ENCODE measurements at regions not wholly inside any gene's neighbourhood (a gene's known extent, or its start where the extent isn't known, plus 50 kb on each side); places are given as distances from the start of the nearest gene placed in this dataset.

DNA sequence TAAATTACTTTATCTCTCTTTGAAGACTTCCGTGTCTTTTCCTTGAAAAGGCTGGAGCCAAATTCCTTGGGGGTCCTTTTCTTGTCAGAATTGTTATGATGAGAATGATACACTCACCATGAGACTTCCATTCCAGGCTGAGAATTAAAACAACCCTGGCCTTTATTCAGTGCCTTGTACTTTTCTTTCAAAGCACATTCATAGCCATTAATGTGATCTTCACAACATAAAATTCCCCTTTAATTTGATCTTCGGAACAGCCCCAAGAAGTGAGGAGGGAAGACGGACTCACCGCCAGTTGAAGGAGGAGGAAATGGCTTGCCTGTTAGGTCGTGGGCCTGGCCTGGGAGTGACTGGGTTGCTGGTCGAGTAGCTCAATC, 127.3 kb downstream of the DDX1 start:
- H3K36me3 Mint-ChIP-seq: no peaks in the 10 kb centered on the region
- CTCF ChIA-PET: interaction anchor here (0.9 kb wide), 1 partner anchor 29 kb away, joined by 3 read pairs; no protein-coding TSS in a partner anchor

DNA sequence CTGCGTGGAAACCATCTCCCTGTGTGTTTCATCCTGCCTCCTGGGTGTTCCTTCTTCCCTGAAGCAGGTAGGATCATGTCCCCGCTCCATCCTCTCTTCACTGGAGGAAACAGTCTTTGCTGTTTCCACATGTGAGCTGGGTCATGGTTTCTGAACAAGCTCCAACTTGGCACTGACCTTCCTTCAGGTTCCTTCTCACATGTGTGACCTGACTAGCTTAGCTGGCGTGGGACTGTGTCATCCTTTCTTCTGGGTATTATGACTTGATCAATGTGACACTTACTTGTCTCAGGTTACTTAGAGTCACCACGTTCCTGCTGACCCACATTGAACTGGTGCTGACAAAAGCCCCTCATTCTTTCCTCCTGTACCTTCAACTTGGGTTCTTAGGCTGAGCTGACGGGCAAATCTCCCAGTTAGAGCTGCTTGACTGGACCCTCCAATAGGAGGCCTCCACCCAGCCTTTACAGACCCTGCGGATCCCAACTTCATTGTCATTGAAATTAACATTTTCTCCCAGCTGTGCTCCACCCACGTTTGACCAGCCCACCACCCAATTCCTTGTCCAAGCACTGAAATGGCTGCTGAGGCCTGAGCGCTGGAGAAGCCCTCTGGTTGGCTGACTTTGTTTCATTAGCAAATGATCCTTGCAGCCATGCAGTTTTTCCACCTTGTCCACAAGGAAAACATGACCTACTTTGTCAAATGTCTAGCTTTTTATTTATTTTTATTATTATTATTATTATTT, 128.1 kb downstream of the DDX1 start:
- no peak overlapping the region for H3K27ac Mint-ChIP-seq
- ChIA-PET CTCF (interaction anchor here (0.9 kb wide), 1 partner anchor 28 kb away, joined by 3 read pairs; no protein-coding TSS in a partner anchor), POLR2A (no interaction called here)
- DNase-seq (ENCODE audit: low spot score) (no peak), ATAC-seq (no peak)
- no peaks in the 10 kb centered on the region for H3K36me3 Mint-ChIP-seq
- H3K27me3 Mint-ChIP-seq (ENCODE audit: low read depth): no peaks in the 10 kb centered on the region
- H3K4me3 Mint-ChIP-seq: no peak overlapping the region
- H3K9me3 Mint-ChIP-seq: peaks cover 6% of the 10 kb centered on the region; the same call in 1 of the 2 replicates
- peaks cover 5% of the 10 kb centered on the region for H3K4me1 Mint-ChIP-seq
- TF ChIP-seq USF1 (CRISPR knock-in tag; IDR thresholded peaks at IDR 0.05) (no peak), FOXP1 (CRISPR knock-in tag; IDR thresholded peaks at IDR 0.05; ENCODE audit: borderline replicate concordance) (no peak), ZNF671 (CRISPR knock-in tag; IDR thresholded peaks at IDR 0.05) (no peak)
- TF ChIP-seq, protein P1, sequence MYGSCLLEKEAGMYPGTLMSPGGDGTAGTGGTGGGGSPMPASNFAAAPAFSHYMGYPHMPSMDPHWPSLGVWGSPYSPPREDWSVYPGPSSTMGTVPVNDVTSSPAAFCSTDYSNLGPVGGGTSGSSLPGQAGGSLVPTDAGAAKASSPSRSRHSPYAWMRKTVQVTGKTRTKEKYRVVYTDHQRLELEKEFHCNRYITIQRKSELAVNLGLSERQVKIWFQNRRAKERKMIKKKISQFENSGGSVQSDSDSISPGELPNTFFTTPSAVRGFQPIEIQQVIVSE (CRISPR knock-in tag; IDR thresholded peaks at IDR 0.05; ENCODE audit: borderline replicate concordance): no peak
- TF ChIP-seq, protein P2, sequence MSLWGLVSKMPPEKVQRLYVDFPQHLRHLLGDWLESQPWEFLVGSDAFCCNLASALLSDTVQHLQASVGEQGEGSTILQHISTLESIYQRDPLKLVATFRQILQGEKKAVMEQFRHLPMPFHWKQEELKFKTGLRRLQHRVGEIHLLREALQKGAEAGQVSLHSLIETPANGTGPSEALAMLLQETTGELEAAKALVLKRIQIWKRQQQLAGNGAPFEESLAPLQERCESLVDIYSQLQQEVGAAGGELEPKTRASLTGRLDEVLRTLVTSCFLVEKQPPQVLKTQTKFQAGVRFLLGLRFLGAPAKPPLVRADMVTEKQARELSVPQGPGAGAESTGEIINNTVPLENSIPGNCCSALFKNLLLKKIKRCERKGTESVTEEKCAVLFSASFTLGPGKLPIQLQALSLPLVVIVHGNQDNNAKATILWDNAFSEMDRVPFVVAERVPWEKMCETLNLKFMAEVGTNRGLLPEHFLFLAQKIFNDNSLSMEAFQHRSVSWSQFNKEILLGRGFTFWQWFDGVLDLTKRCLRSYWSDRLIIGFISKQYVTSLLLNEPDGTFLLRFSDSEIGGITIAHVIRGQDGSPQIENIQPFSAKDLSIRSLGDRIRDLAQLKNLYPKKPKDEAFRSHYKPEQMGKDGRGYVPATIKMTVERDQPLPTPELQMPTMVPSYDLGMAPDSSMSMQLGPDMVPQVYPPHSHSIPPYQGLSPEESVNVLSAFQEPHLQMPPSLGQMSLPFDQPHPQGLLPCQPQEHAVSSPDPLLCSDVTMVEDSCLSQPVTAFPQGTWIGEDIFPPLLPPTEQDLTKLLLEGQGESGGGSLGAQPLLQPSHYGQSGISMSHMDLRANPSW (CRISPR knock-in tag; conservative IDR thresholded peaks at IDR 0.05; ENCODE audit: low read depth): no peak

More for the DNA sequence above, 127.3 kb downstream of the DDX1 start:
- Mint-ChIP-seq H3K27me3 (ENCODE audit: low read depth) (no peaks in the 10 kb centered on the region), H3K27ac (no peak overlapping the region), H3K9me3 (peaks cover 6% of the 10 kb centered on the region; the same call in 1 of the 2 replicates), H3K4me1 (peaks cover 5% of the 10 kb centered on the region), H3K4me3 (no peak overlapping the region)
- DNase-seq (ENCODE audit: low spot score): no peak
- no peak for ATAC-seq
- POLR2A ChIA-PET: no interaction called here
- TF ChIP-seq, protein P3, sequence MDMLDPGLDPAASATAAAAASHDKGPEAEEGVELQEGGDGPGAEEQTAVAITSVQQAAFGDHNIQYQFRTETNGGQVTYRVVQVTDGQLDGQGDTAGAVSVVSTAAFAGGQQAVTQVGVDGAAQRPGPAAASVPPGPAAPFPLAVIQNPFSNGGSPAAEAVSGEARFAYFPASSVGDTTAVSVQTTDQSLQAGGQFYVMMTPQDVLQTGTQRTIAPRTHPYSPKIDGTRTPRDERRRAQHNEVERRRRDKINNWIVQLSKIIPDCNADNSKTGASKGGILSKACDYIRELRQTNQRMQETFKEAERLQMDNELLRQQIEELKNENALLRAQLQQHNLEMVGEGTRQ (CRISPR knock-in tag; IDR thresholded peaks at IDR 0.05): no peak
- TF ChIP-seq, protein P4, sequence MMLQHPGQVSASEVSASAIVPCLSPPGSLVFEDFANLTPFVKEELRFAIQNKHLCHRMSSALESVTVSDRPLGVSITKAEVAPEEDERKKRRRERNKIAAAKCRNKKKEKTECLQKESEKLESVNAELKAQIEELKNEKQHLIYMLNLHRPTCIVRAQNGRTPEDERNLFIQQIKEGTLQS (CRISPR knock-in tag; conservative IDR thresholded peaks at IDR 0.05): no peak
- TF ChIP-seq AR (CRISPR knock-in tag; IDR thresholded peaks at IDR 0.05) (no peak), USF1 (CRISPR knock-in tag; IDR thresholded peaks at IDR 0.05) (no peak), SMAD3 (CRISPR knock-in tag; IDR thresholded peaks at IDR 0.05; ENCODE audit: borderline replicate concordance) (no peak), ZNF232 (CRISPR knock-in tag; IDR thresholded peaks at IDR 0.05) (no peak), ZNF423 (CRISPR knock-in tag; IDR thresholded peaks at IDR 0.05) (no peak)
